Endothelial cell of umbilical vein (primary cell): ENCODE measurements at regions not wholly inside any gene's neighbourhood (a gene's known extent, or its start where the extent isn't known, plus 50 kb on each side); places are given as distances from the start of the nearest gene placed in this dataset.

Experiments
- BruUV-seq: library from RNA; stranded (reverse); fragments of 400-500 nt; replicated peaks from 2 replicates; lab custom pipeline; 2021; lab: Mats Ljungman, UMichigan
- CTCF ChIA-PET: fragments of 300-600, 350-600 bp; sonication (Branson Sonifier 250); formaldehyde crosslinking; loops from one replicate; lab custom pipeline; 2021; ENCODE audit warnings: antibody characterized with exemption, inconsistent platforms; lab: Charles Lee
- POLR2A ChIA-PET: fragments of 300-600, 350-600 bp; sonication (Branson Sonifier 250); formaldehyde crosslinking; loops from one replicate; lab custom pipeline; 2021; ENCODE audit warnings: antibody characterized with exemption, inconsistent platforms; lab: Charles Lee
- DNase-seq: peaks from one replicate; pipeline ENCODE4 v3.0.0-alpha.2; 2011; ENCODE audit warnings: low read depth, low spot score
- FAIRE-seq: peaks from 2 replicates; lab custom pipeline; 2011; peaks lifted over from hg19 to GRCh38; lab: Jason Lieb, UNC
- H2AFZ ChIP-seq: 2 replicates; pipeline ENCODE4 v1.6.0; 2012; ENCODE audit warnings: low read depth, low read length, control low read depth, inconsistent platforms
- H3K27ac ChIP-seq: 2 replicates; pipeline ENCODE4 v1.5.1; 2011; ENCODE audit warnings: low read depth, mild to moderate bottlenecking, control low read depth, low read length, moderate library complexity; ENCODE audit not compliant: insufficient read depth
- H3K27me3 ChIP-seq, 2 experiments: 2 replicates each; pipeline versions ENCODE4 v1.6.0 to v1.6.1; 2011; ENCODE audit warnings: low read length in 2 of 2, mixed read lengths in 1 of 2; ENCODE audit not compliant: control insufficient read depth in 2 of 2, insufficient read depth in 2 of 2
- H3K36me3 ChIP-seq, 2 experiments: 2 replicates in 1 of 2; 3 replicates in 1 of 2; pipeline ENCODE4 v1.5.1; 2011; ENCODE audit warnings: low read length in 2 of 2, mild to moderate bottlenecking in 1 of 2, moderate library complexity in 1 of 2; ENCODE audit not compliant: control insufficient read depth in 2 of 2, insufficient read depth in 2 of 2; ENCODE audit errors: extremely low read depth in 1 of 2
- H3K4me1 ChIP-seq: 3 replicates; pipeline ENCODE4 v1.5.1; 2011; ENCODE audit warnings: mild to moderate bottlenecking, low read length; ENCODE audit not compliant: control insufficient read depth, insufficient read depth; ENCODE audit errors: extremely low read depth
- H3K4me2 ChIP-seq: 2 replicates; pipeline ENCODE4 v1.6.1; 2011; ENCODE audit warnings: low read length, control low read depth, mixed read lengths; ENCODE audit not compliant: insufficient read depth
- H3K4me3 ChIP-seq, 3 experiments: fragments of 200-600 bp in 1 of 3; sonication (generic), shearing (Covaris generic) in 1 of 3; replicated peaks in 1 of 3; 2 replicates each; pipeline ENCODE4 v1.5.1; 2011 to 2016; ENCODE audit warnings: control low read depth in 3 of 3, low read length in 3 of 3, mild to moderate bottlenecking in 2 of 3, inconsistent platforms in 1 of 3, low read depth in 1 of 3, moderate library complexity in 1 of 3; ENCODE audit not compliant: insufficient read depth in 1 of 3
- H3K79me2 ChIP-seq: 2 replicates; pipeline ENCODE4 v1.6.0; 2012; ENCODE audit warnings: low read length, inconsistent platforms; ENCODE audit not compliant: control insufficient read depth, insufficient read depth
- H3K9ac ChIP-seq: replicated peaks from 2 replicates; pipeline ENCODE3; 2011; ENCODE audit warnings: low read length, control low read depth; ENCODE audit not compliant: insufficient read depth; ENCODE audit errors: extremely low read depth
- H3K9me1 ChIP-seq: replicated peaks from 3 replicates; pipeline ENCODE4 v1.6.0; 2011; ENCODE audit warnings: mild to moderate bottlenecking, low read length; ENCODE audit not compliant: control insufficient read depth, insufficient read depth; ENCODE audit errors: extremely low read depth
- H3K9me3 ChIP-seq: replicated peaks from 2 replicates; pipeline ENCODE4 v1.5.1; 2012; ENCODE audit warnings: low read length, inconsistent platforms; ENCODE audit not compliant: control insufficient read depth, insufficient read depth
- H4K20me1 ChIP-seq: replicated peaks from 2 replicates; pipeline ENCODE3; 2011; ENCODE audit warnings: mild to moderate bottlenecking, low read length; ENCODE audit not compliant: control insufficient read depth, insufficient read depth; ENCODE audit errors: extremely low read depth
- EZH2 ChIP-seq: IDR thresholded peaks from 2 replicates; pipeline ENCODE4 v1.6.1; 2012; ENCODE audit warnings: borderline replicate concordance, low read depth, mild to moderate bottlenecking, moderate library complexity, low read length, inconsistent platforms; ENCODE audit not compliant: severe bottlenecking
- FOS ChIP-seq: IDR thresholded peaks from 2 replicates; pipeline ENCODE4 v1.6.1; 2011; ENCODE audit warnings: mild to moderate bottlenecking, low read length, moderate library complexity, borderline replicate concordance; ENCODE audit not compliant: insufficient read depth
- GATA2 ChIP-seq: IDR thresholded peaks from 2 replicates; pipeline ENCODE4 v1.7.0; 2011; ENCODE audit warnings: low read depth, mild to moderate bottlenecking, moderate library complexity, mixed read lengths, low read length; ENCODE audit not compliant: insufficient read length, insufficient read depth
- JUN ChIP-seq: IDR thresholded peaks from 2 replicates; pipeline ENCODE4 v1.6.1; 2011; ENCODE audit warnings: borderline replicate concordance, low read depth; ENCODE audit not compliant: insufficient read length, insufficient read depth
- MYC ChIP-seq: IDR thresholded peaks from one replicate; pipeline ENCODE4 v1.6.1; 2011; ENCODE audit warnings: mild to moderate bottlenecking, low read depth, low read length
- POLR2A ChIP-seq: IDR thresholded peaks from 2 replicates; pipeline ENCODE4 v1.6.1; 2012; ENCODE audit warnings: low read depth, mild to moderate bottlenecking, control low read depth, low read length
- POLR2AphosphoS5 ChIP-seq: IDR thresholded peaks from 2 replicates; pipeline ENCODE4 v1.6.1; 2012; ENCODE audit warnings: low read depth, mild to moderate bottlenecking, control low read depth, low read length, moderate library complexity; ENCODE audit not compliant: insufficient read depth
- dilution Hi-C: fragments of 300-500 bp; cut with MboI; formaldehyde crosslinking; loops from one replicate; pipeline ENCODE4 v1.15.0; 2019; ENCODE audit warnings: low sequenced_read_pairs; ENCODE audit not compliant: extremely low pct_ligation_motif_present
- intact Hi-C: fragments of 100-400 bp; cut with micrococcal nuclease; formaldehyde crosslinking; loops from one replicate; pipeline ENCODE4 v1.10.0; 2022
- TF ChIP-seq, protein P1 (sequence below), 2 donors: IDR thresholded peaks; 1 replicate in 1 of 2; 2 replicates in 1 of 2; pipeline ENCODE4 v1.5.1; 2011; ENCODE audit warnings: low read length in 2 of 2, mild to moderate bottlenecking in 2 of 2, moderate library complexity in 2 of 2, control low read depth in 1 of 2, inconsistent platforms in 1 of 2, low read depth in 1 of 2; ENCODE audit not compliant: insufficient read depth in 1 of 2; ENCODE audit errors: extremely low read depth in 1 of 2
- TF ChIP-seq, protein P2 (sequence below): IDR thresholded peaks from 2 replicates; pipeline ENCODE4 v1.6.1; 2011; ENCODE audit not compliant: insufficient read depth, insufficient read length

GRCh38 chr1:218965821-218966220 is 207.9 kb upstream of the LYPLAL1 start:
- Histone ChIP-seq H3K4me1 (no peaks in the 10 kb centered on the region), H3K79me2 (no peaks in the 10 kb centered on the region), H3K4me3 (no peak overlapping the region), H3K4me2 (no peak overlapping the region), H3K27ac (no peak overlapping the region), H3K9me3 (no peaks in the 10 kb centered on the region), H4K20me1 (no peaks in the 10 kb centered on the region), H3K9ac (no peak overlapping the region), H2AFZ (no peak overlapping the region), H3K9me1 (no peaks in the 10 kb centered on the region), H3K27me3 (no peaks in the 10 kb centered on the region), H3K36me3 (no peaks in the 10 kb centered on the region)
- no TSS peak for BruUV-seq
- dilution Hi-C loops, result no loop called here
- POLR2A ChIA-PET, result no interaction called here
- no peak for TF ChIP-seq MYC
- TF ChIP-seq FOS, result no peak
- TF ChIP-seq, protein P1, sequence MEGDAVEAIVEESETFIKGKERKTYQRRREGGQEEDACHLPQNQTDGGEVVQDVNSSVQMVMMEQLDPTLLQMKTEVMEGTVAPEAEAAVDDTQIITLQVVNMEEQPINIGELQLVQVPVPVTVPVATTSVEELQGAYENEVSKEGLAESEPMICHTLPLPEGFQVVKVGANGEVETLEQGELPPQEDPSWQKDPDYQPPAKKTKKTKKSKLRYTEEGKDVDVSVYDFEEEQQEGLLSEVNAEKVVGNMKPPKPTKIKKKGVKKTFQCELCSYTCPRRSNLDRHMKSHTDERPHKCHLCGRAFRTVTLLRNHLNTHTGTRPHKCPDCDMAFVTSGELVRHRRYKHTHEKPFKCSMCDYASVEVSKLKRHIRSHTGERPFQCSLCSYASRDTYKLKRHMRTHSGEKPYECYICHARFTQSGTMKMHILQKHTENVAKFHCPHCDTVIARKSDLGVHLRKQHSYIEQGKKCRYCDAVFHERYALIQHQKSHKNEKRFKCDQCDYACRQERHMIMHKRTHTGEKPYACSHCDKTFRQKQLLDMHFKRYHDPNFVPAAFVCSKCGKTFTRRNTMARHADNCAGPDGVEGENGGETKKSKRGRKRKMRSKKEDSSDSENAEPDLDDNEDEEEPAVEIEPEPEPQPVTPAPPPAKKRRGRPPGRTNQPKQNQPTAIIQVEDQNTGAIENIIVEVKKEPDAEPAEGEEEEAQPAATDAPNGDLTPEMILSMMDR (IDR thresholded peaks at IDR 0.05; ENCODE audit: extremely low read depth in 1 of 2, insufficient read depth in 1 of 2, low read depth in 1 of 2, low read length in 2 of 2), result no peak
- TF ChIP-seq POLR2AphosphoS5, result no peak
- TF ChIP-seq, protein P2, sequence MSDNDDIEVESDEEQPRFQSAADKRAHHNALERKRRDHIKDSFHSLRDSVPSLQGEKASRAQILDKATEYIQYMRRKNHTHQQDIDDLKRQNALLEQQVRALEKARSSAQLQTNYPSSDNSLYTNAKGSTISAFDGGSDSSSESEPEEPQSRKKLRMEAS, result no peak
- TF ChIP-seq EZH2, result no peak
- no peak for TF ChIP-seq POLR2A
- TF ChIP-seq JUN, result no peak
- TF ChIP-seq GATA2, result no peak
- CTCF ChIA-PET, result no interaction called here
- no peak for FAIRE-seq
- no peak for DNase-seq
- intact Hi-C loops, result no loop called here
